K562 (cell line): ENCODE measurements at regions not wholly inside any gene's neighbourhood (a gene's known extent, or its start where the extent isn't known, plus 50 kb on each side); places are given as distances from the start of the nearest gene placed in this dataset.

Experiments used
- ATAC-seq: fragments of 200-7000 bp; cut with Tn5 transposase; 3 replicates; pipeline ENCODE4 v1.9.1; 2020; ENCODE audit warnings: moderate library complexity
- BruUV-seq: library from RNA; stranded (reverse); fragments of 400-500 nt; replicated peaks from 2 replicates; lab custom pipeline; 2021; lab: Mats Ljungman, UMichigan
- CTCF ChIA-PET: fragments of 300-600 bp; formaldehyde crosslinking; extraction: SDS; loops from one replicate; lab custom pipeline; 2021; ENCODE audit warnings: low intra/inter-chr PET ratio; lab: Yijun Ruan, JAX
- POLR2A ChIA-PET: fragments of 300-600, 350-650 bp; sonication (Branson Sonifier 250); formaldehyde crosslinking; extraction: SDS; loops from one replicate; lab custom pipeline; 2021; ENCODE audit warnings: antibody characterized with exemption, inconsistent platforms; lab: Yijun Ruan, JAX
- DNase-seq, 4 experiments: peaks; one replicate each; pipeline versions ENCODE4 v3.0.0 to v3.0.0-alpha.2; 2011 to 2018; ENCODE audit warnings: low spot score in 3 of 4, mixed read lengths in 3 of 4; ENCODE audit errors: extremely low read depth in 1 of 4
- FAIRE-seq: peaks from 2 replicates; lab custom pipeline; 2011; peaks lifted over from hg19 to GRCh38; lab: Jason Lieb, UNC
- H2AFZ ChIP-seq: 2 replicates; pipeline ENCODE4 v1.6.0; 2011; ENCODE audit warnings: low read depth, low read length, control low read depth, inconsistent platforms
- H3K27ac ChIP-seq: fragments of 200-600 bp; 3 replicates; pipeline ENCODE4 v1.8.0; 2011; ENCODE audit warnings: low read depth, mild to moderate bottlenecking, control low read depth, inconsistent platforms, low read length, moderate library complexity, mixed read lengths; ENCODE audit errors: extremely low read depth
- H3K27me3 ChIP-seq, 2 experiments: fragments of 300-600 bp in 1 of 2; 2 replicates in 1 of 2; 3 replicates in 1 of 2; pipeline versions ENCODE4 v1.6.0 to v1.8.0; 2011; ENCODE audit warnings: inconsistent platforms in 2 of 2, low read length in 2 of 2, mild to moderate bottlenecking in 1 of 2, mixed read lengths in 1 of 2, moderate library complexity in 1 of 2; ENCODE audit not compliant: control insufficient read depth in 2 of 2, insufficient read depth in 2 of 2
- H3K36me3 ChIP-seq: fragments of 300-600 bp; 3 replicates; pipeline ENCODE4 v1.8.0; 2011; ENCODE audit warnings: mild to moderate bottlenecking, low read length, inconsistent platforms; ENCODE audit not compliant: control insufficient read depth, insufficient read depth
- H3K4me1 ChIP-seq, 2 experiments: fragments of 200-600 bp in 1 of 2; replicated peaks in 1 of 2; 2 replicates in 1 of 2; 3 replicates in 1 of 2; pipeline versions ENCODE4 v1.5.1 to v1.8.0; 2011; ENCODE audit warnings: inconsistent platforms in 2 of 2, low read length in 2 of 2, mild to moderate bottlenecking in 1 of 2, mixed read lengths in 1 of 2, moderate library complexity in 1 of 2; ENCODE audit not compliant: control insufficient read depth in 2 of 2, insufficient read depth in 2 of 2
- H3K4me2 ChIP-seq: 2 replicates; pipeline ENCODE4 v1.6.1; 2011; ENCODE audit warnings: low read length, control low read depth, inconsistent platforms, mixed read lengths; ENCODE audit not compliant: insufficient read depth
- H3K4me3 ChIP-seq: fragments of 200-600 bp; sonication (generic), shearing (Covaris generic); 2 replicates; pipeline ENCODE4 v1.5.1; 2016; ENCODE audit warnings: control low read depth, inconsistent platforms
- H3K79me2 ChIP-seq: fragments of 200-600 bp; 3 replicates; pipeline ENCODE4 v1.8.0; 2011; ENCODE audit warnings: low read length, inconsistent platforms; ENCODE audit not compliant: control insufficient read depth, insufficient read depth
- H3K9ac ChIP-seq, 2 experiments: 2 replicates each; pipeline versions ENCODE4 v1.6.0 to v1.6.1; 2011; ENCODE audit warnings: low read depth in 2 of 2, low read length in 2 of 2, control low read depth in 1 of 2, inconsistent platforms in 1 of 2, mild to moderate bottlenecking in 1 of 2, mixed read lengths in 1 of 2; ENCODE audit not compliant: insufficient read depth in 1 of 2
- H3K9me1 ChIP-seq: one replicate; pipeline ENCODE4 v1.6.0; 2011; ENCODE audit warnings: inconsistent platforms, mild to moderate bottlenecking, low read length, moderate library complexity; ENCODE audit not compliant: control insufficient read depth, insufficient read depth
- H3K9me3 ChIP-seq: replicated peaks from 2 replicates; pipeline ENCODE4 v1.5.1; 2011; ENCODE audit warnings: low read depth, low read length, inconsistent platforms; ENCODE audit not compliant: control insufficient read depth, insufficient read depth
- H4K20me1 ChIP-seq: replicated peaks from 2 replicates; pipeline ENCODE4 v1.6.1; 2011; ENCODE audit warnings: low read length, inconsistent platforms, mixed read lengths; ENCODE audit not compliant: control insufficient read depth, insufficient read depth
- CBFB ChIP-seq: sonication (generic); formaldehyde crosslinking; IDR thresholded peaks from 2 replicates; pipeline ENCODE4 v1.4.0; 2020; ENCODE audit warnings: mild to moderate bottlenecking, missing genetic modification reagents
- CEBPG ChIP-seq, 3 experiments: fragments of 200-800 bp in 1 of 3; sonication (Bioruptor generic) in 1 of 3; sonication (generic) in 1 of 3; formaldehyde crosslinking in 1 of 3; IDR thresholded peaks in 2 of 3; conservative IDR thresholded peaks in 1 of 3; 2 replicates each; pipeline versions ENCODE4 v1.6.1 to v1.8.0; 2016 to 2022; ENCODE audit warnings: missing compliant biosample characterization in 2 of 3, missing genetic modification characterization in 2 of 3, mild to moderate bottlenecking in 1 of 3, missing genetic modification reagents in 1 of 3
- CHD1 ChIP-seq: fragments of 200-600 bp; sonication (generic); IDR thresholded peaks from one replicate; pipeline ENCODE4 v1.6.1; 2012; ENCODE audit warnings: mild to moderate bottlenecking, moderate library complexity, low read length, inconsistent platforms
- ETV6 ChIP-seq, 3 experiments: fragments of 150-350 bp in 1 of 3; sonication (generic) in 1 of 3; formaldehyde crosslinking in 1 of 3; IDR thresholded peaks; 2 replicates each; pipeline versions ENCODE4 v1.6.1 to v1.8.0; 2014 to 2022; ENCODE audit warnings: borderline replicate concordance in 2 of 3, low read depth in 2 of 3, antibody characterized with exemption in 1 of 3, low read length in 1 of 3, mild to moderate bottlenecking in 1 of 3, missing genetic modification reagents in 1 of 3
- GABPA ChIP-seq: fragments of 200-800 bp; sonication (Bioruptor generic); conservative IDR thresholded peaks from 2 replicates; pipeline ENCODE4 v1.6.1; 2016; ENCODE audit warnings: low read depth, missing genetic modification characterization, missing compliant biosample characterization
- JUNB ChIP-seq: fragments of 450-650 bp; formaldehyde crosslinking; conservative IDR thresholded peaks from 2 replicates; pipeline ENCODE4 v1.4.0; 2020; ENCODE audit warnings: mild to moderate bottlenecking
- MAFK ChIP-seq: IDR thresholded peaks from 2 replicates; pipeline ENCODE4 v1.6.1; 2011; ENCODE audit warnings: low read length, improper control_type of control experiment
- NEUROD1 ChIP-seq: fragments of 150-350 bp; IDR thresholded peaks from 2 replicates; pipeline ENCODE4 v1.6.1; 2014; ENCODE audit warnings: borderline replicate concordance, low read length, low read depth; ENCODE audit not compliant: partially characterized antibody
- POLR2G ChIP-seq: fragments of 200-400 bp; formaldehyde crosslinking; IDR thresholded peaks from 2 replicates; pipeline ENCODE4 v1.6.1; 2017; ENCODE audit warnings: low read depth, mild to moderate bottlenecking, antibody characterized with exemption, low read length, moderate library complexity
- RBFOX2 ChIP-seq: fragments of 200-400 bp; formaldehyde crosslinking; IDR thresholded peaks from 2 replicates; pipeline ENCODE4 v1.6.1; 2017; ENCODE audit warnings: low read depth, mild to moderate bottlenecking, low read length, moderate library complexity
- SMARCA5 ChIP-seq: fragments of 450-650 bp; IDR thresholded peaks from 2 replicates; pipeline ENCODE4 v1.6.1; 2016
- ZBED1 ChIP-seq: IDR thresholded peaks from 2 replicates; pipeline ENCODE4 v1.6.1; 2014
- ZBTB7A ChIP-seq: IDR thresholded peaks from 2 replicates; pipeline ENCODE4 v1.6.1; 2011; ENCODE audit warnings: low read depth, mild to moderate bottlenecking, low read length, moderate library complexity, borderline replicate concordance; ENCODE audit not compliant: control insufficient read depth
- WGBS: fragments of 100-300 bp; shearing (Covaris generic); methylation state at CpG from one replicate; pipeline ENCODE4 v1.1.6; 2016; ENCODE audit warnings: low coverage, mixed read lengths; ENCODE audit not compliant: insufficient coverage; ENCODE audit errors: missing lambda C conversion rate; 5-methylcytosine and 5-hydroxymethylcytosine counted together
- in situ Hi-C: fragments of 300-500 bp; cut with MboI; formaldehyde crosslinking; loops from 4 replicates; pipeline ENCODE4 v1.15.0; 2018; ENCODE audit warnings: inconsistent platforms, mixed read lengths
- intact Hi-C: fragments of 100-400 bp; cut with micrococcal nuclease; formaldehyde crosslinking; loops from 2 replicates; pipeline ENCODE4 v1.14.2; 2022
- TF ChIP-seq, protein P1 (sequence below): fragments of 250-450 bp; sonication (Bioruptor Pico); IDR thresholded peaks from 2 replicates; pipeline ENCODE4 v1.8.0; 2022; ENCODE audit warnings: moderate library complexity, mild to moderate bottlenecking, inconsistent platforms
- TF ChIP-seq, protein P2 (sequence below): fragments of 250-450 bp; sonication (Bioruptor Pico); IDR thresholded peaks from 2 replicates; pipeline ENCODE4 v1.5.0; 2020; ENCODE audit warnings: mild to moderate bottlenecking
- TF ChIP-seq, protein P3 (sequence below): sonication (generic); formaldehyde crosslinking; IDR thresholded peaks from 2 replicates; pipeline ENCODE4 v1.9.0; 2022; ENCODE audit warnings: mild to moderate bottlenecking, missing genetic modification reagents

DNA sequence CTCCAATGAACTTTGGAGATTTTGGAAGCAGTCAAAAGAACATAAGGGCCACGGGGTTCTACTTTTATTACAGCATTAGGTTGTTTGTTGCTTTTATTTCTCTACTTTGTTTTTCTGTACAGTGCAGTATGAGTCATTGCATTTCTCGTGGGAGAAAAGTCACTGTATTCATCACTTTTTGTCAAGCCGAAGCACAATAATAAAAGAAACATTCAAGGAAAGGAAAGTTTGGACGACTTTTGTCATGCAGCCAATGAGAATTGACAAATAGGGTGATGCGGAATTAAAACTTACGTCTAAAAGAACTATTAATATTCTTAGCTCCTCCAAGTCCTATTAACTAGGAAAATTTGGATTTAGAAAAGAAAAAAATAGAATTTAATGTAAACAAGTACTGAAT is 209.9 kb downstream of the TMEM182 start:
- Histone ChIP-seq H2AFZ (no peak overlapping the region), H3K9ac (no peak overlapping the region), H3K27ac (no peak overlapping the region), H3K79me2 (no peaks in the 10 kb centered on the region), H4K20me1 (no peaks in the 10 kb centered on the region), H3K4me1 (no peaks in the 10 kb centered on the region), H3K4me3 (no peak overlapping the region), H3K4me2 (no peak overlapping the region), H3K27me3 (no peaks in the 10 kb centered on the region), H3K9me3 (no peaks in the 10 kb centered on the region), H3K9me1 (no peaks in the 10 kb centered on the region), H3K36me3 (no peaks in the 10 kb centered on the region)
- ATAC-seq (no peak), FAIRE-seq (no peak), DNase-seq (no peak)
- TF ChIP-seq RBFOX2 (no peak), JUNB (no peak), SMARCA5 (no peak), ETV6 (IDR thresholded peaks at IDR 0.05; ENCODE audit: borderline replicate concordance in 1 of 2, low read depth in 2 of 2, low read length in 1 of 2) (no peak), ETV6 (CRISPR knock-in tag; IDR thresholded peaks at IDR 0.05; ENCODE audit: borderline replicate concordance) (no peak), CBFB (CRISPR knock-in tag) (no peak), NEUROD1 (no peak), GABPA (no peak), CHD1 (no peak), ZBED1 (no peak), CEBPG (CRISPR knock-in tag; IDR thresholded peaks at IDR 0.05) (no peak), CEBPG (tag; conservative IDR thresholded peaks at IDR 0.05 in 1 of 2, IDR thresholded peaks at IDR 0.05 in 1 of 2) (no peak), POLR2G (no peak), ZBTB7A (no peak), MAFK (no peak)
- TF ChIP-seq, protein P1, sequence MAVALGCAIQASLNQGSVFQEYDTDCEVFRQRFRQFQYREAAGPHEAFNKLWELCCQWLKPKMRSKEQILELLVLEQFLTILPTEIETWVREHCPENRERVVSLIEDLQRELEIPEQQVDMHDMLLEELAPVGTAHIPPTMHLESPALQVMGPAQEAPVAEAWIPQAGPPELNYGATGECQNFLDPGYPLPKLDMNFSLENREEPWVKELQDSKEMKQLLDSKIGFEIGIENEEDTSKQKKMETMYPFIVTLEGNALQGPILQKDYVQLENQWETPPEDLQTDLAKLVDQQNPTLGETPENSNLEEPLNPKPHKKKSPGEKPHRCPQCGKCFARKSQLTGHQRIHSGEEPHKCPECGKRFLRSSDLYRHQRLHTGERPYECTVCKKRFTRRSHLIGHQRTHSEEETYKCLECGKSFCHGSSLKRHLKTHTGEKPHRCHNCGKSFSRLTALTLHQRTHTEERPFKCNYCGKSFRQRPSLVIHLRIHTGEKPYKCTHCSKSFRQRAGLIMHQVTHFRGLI (CRISPR knock-in tag) = no peak
- TF ChIP-seq, protein P2, sequence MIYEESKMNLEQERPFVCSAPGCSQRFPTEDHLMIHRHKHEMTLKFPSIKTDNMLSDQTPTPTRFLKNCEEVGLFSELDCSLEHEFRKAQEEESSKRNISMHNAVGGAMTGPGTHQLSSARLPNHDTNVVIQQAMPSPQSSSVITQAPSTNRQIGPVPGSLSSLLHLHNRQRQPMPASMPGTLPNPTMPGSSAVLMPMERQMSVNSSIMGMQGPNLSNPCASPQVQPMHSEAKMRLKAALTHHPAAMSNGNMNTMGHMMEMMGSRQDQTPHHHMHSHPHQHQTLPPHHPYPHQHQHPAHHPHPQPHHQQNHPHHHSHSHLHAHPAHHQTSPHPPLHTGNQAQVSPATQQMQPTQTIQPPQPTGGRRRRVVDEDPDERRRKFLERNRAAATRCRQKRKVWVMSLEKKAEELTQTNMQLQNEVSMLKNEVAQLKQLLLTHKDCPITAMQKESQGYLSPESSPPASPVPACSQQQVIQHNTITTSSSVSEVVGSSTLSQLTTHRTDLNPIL (CRISPR knock-in tag) = no peak
- TF ChIP-seq, protein P3, sequence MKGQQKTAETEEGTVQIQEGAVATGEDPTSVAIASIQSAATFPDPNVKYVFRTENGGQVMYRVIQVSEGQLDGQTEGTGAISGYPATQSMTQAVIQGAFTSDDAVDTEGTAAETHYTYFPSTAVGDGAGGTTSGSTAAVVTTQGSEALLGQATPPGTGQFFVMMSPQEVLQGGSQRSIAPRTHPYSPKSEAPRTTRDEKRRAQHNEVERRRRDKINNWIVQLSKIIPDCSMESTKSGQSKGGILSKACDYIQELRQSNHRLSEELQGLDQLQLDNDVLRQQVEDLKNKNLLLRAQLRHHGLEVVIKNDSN (CRISPR knock-in tag) = no peak
- ChIA-PET POLR2A (no interaction called here), CTCF (no interaction called here)
- 7% methylated on average over 6 of the region's 6 CpGs for whole genome bisulfite sequencing
- in situ Hi-C loops = no loop called here
- no TSS peak for BruUV-seq
- intact Hi-C loops = loop anchor here (10.0 kb wide), 1 partner anchor 127 kb away; no protein-coding TSS in a partner anchor
